DMS153 (cell line): ENCODE measurements at regions not wholly inside any gene's neighbourhood (a gene's known extent, or its start where the extent isn't known, plus 50 kb on each side); places are given as distances from the start of the nearest gene placed in this dataset.

Experiments used
- DNase-seq: peaks from one replicate; lab custom pipeline; 2025; lab: John Stamatoyannopoulos, UW

DNA sequence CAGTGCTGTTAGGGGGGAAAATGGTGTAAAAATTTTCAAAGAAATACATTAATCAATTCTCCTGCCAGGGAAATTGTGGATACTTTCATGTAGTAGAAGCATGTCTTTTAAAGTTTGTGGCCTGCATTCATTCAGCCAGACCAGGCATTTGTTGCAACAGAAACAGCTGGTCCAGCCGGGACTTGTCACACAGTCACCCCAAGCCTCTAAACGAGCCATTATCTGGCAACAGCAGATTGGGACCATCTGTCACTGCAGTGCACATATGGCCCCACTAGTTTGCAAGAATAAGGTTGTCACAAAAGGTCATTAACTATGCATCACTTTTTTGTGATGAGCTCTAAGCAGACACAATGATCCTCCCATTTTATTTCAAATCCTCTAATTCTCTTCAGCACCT lies 193.9 kb downstream of the PHLDA1 start:
- DNase-seq = no peak

DNA sequence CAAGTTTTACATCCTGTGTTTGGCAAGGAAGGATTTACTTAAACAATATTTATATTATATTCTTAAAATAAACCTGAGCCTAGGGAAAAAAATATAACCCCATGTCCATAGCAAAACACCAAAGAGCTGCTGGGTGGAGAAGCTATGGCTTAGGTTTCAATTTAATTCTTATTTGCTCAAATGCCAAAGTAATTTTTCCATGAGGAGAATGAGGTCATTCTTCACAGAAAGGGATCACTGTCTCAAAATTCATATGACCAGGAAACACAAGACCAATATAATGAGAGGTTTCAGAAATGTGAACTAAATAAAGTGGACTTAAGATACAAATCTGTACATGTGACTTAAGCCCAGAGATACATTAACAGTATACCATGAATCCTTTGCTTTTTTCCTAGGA lies 195.0 kb downstream of the PHLDA1 start:
- DNase-seq = no peak

DNA sequence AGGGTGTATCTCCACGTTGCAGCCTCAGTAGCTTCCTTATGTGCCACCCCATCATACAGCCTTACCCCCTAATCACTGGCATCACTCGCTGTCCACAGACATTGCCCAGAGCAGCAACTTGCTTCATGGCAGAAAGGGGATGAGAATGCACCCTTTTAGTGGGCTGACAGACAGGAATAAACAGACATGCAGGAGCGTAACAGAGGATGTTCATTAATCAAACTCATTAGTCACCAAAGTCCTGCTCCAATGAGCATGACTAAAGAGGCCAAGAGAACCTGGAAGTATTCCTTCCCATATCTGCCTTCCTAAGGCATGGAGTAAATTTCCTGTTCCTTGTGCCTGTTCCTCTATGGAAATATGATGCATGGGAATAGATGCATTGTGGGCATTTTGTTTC lies 197.0 kb downstream of the PHLDA1 start:
- DNase-seq = no peak

- DNase-seq = no peak
Observed at GRCh38 chr12:75833268-75833667, 198.3 kb downstream of the PHLDA1 start.

DNA sequence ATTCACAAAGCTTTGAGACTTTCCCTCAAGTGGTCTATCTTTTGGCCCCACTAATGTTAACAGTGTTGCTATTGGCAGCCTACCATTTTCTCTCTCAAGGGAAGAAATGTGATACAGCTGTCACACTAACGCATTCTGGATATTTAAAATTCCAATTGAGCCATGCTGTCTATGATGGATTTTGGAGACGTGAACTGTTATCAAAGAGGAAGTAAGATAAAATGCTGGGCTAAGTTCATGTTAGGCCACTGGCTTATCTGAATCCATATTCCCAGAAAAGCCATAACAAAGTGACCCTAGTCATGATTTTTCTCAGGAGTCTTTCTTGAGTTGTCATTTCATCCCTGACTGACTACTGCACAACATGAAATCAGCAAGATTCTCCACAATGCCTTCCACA lies 200.2 kb downstream of the PHLDA1 start:
- DNase-seq = no peak

- no peak for DNase-seq
Observed at GRCh38 chr12:75827061-75827460, 204.5 kb downstream of the PHLDA1 start.

DNA sequence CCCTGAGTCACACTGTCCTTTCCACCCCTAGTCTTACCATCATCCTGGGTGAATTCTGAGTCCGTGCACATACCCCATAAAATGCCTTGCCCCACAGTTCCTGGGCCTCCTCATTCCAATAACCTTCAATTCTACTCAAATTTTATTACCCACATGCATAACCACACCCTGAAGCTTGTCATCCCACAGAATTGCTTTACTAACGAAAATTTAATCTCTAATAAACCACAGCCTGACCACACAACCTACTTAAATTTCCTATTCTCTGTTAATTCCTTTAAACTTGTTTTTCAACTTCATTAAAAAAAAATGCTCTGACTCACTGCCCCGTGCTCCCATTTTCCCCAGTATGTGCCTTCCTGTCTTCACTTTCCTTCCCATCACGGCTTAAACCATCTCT lies 205.9 kb downstream of the PHLDA1 start:
- DNase-seq = no peak

DNA sequence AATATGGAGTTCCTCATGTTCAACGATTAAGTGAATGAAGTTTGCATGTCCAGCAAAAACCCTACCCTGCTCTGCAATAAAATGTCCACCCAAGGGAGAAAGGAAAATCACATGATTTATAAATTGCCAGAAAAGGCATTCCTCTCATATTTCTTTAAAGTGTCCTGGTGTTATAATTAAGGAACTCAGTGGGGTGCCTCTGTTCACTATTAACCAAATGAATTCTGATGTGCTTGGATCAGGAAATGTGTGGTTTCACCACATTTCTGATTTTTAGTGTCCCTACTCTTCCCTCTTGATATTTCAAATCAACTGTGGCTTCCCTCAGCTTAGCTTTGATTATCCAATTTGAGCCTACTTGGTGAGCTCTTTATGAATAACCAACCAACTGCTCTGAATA lies 208.1 kb downstream of the PHLDA1 start:
- no peak for DNase-seq

DNA sequence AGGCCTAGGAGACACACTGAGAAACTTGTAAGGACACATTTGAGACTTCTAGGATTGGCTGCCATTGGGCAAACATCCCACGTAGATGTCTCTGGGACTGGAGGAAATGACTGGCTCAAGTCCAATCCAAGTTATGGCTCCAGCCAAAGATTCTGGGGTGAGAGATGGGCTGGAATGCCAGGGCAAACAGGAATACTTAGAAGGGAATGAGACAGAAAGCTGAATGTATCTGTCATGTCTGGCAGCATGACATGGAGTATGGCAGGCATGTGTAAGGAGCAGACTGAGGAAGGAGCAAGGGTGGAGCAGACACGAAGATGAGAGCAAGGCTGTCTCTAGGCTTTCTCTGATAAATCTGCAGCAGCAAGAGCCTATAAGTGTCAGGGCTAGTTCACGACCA lies 209.2 kb downstream of the PHLDA1 start:
- DNase-seq = no peak

- DNase-seq = no peak
Observed at GRCh38 chr12:75820848-75821578, 210.6 kb downstream of the PHLDA1 start.

DNA sequence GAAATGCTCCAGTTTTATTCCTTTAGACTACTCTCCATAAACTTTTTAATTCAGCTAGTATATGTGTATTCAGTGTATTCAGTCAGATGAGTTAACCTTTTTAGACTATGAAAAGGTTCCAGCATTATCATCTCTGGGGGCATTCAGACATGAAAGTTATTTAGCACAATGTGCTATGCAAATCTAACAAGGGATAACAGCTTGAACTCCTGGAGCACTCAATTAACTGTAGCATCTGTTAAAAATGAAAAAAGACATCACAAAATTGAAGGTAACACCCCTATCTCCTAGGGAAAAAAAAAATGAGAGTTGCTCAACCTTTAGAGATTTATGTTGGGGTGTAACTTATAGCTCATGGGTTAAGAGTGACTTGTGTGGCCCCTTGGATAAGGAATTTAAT lies 211.5 kb downstream of the PHLDA1 start:
- no peak for DNase-seq

DNA sequence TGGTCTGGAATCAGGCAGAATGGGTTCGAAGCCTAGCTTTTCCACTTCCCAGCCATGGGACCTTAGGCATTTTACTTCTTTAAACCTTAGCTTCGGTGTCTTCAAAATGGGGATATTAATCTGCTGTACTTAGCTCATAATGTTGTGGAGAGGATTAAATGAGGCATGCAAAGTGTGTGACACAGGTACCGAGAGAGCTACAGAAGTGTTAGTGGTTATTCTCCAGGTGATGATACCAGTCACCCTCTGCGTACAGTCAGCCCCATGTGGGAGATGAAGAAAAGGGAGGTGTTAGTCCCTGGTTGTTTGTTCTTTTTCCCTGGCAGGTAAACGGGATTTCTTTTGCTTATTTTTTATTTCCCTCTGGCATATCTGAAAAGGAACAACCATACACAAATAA lies 212.1 kb downstream of the PHLDA1 start:
- no peak for DNase-seq

GRCh38 chr12:75818863-75819262 lies 212.7 kb downstream of the PHLDA1 start:
- no peak for DNase-seq

DNA sequence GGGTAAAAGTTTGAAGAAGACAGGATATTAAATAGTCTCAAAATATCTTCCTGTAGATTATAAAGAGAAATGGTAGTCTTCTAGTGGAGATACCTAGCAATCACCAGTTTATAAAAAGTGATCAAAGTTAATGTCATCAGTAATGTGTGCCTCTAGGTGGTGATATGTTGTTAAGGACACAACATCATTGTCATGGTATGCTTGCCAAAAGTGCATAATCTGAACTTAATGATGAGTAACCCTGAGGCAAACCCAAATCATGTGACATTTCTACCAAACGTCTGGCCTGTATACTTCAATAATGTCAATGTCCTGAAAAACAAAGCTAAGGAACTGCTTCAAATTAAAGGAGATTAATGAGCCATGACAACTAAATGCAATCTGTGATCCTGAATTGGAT lies 214.7 kb downstream of the PHLDA1 start:
- no peak for DNase-seq

- DNase-seq = no peak
Observed at GRCh38 chr12:75815756-75816155, 215.8 kb downstream of the PHLDA1 start.

DNA sequence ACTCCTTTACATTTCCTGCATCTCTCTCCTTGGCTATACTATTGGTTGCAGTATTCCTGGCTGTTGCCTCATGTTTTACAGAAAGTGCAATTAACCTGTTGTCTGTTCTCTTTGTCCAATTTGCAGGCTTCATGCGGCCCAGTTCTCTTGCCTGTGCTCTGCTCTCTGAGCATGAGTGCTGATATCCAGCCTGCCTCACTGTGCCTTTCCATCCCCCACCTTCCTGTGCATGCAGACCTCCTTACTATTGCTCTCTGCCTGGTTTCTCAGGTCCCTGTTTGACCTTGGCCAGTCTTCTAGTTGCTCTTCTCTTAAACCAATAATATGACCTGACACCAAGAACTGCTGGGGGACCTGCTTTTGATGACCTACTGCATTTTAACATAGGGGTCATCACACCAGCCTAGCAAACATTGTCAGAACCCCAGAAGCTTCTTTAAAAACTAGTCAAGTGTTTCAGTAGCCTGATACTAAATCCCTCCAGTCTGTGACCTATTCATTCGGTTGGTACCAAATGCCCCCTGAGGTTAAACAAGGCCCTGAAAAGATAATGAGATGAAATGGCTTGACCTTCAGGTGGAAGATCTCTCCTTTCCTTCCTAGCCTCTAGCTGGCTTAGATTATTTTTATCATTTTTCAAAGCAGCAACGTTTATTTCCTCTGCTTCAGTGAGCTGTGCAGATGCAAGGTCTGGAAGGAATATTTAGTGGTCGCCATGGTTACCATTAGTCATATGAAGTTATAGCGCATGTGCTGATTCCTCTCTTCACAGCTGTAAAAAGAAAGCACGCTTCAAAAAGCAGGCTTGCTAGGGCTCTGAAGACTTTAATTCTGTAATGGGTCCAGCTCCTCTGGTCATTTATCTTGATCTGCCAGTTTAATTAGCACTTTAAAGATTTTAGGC lies 216.5 kb downstream of the PHLDA1 start:
- DNase-seq = no peak

DNA sequence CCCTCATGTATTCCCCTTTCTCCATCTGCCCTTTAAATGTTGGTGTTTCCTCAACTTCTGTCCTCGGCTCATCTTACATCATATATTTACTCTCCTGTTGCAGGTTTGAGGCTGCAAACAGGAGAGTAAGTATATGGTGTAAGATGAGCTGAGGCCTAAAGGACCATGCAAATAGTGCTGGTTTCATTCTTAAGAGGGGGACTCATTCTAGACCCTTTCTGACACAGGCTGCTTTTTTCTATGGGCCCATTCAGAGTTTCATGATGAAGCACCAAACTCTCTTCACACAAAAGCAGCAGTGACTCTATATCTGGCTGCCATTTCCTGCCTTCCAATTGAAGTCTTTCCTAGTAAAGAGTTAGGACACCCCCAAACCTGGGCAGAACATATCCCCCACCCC lies 218.5 kb downstream of the PHLDA1 start:
- no peak for DNase-seq

DNA sequence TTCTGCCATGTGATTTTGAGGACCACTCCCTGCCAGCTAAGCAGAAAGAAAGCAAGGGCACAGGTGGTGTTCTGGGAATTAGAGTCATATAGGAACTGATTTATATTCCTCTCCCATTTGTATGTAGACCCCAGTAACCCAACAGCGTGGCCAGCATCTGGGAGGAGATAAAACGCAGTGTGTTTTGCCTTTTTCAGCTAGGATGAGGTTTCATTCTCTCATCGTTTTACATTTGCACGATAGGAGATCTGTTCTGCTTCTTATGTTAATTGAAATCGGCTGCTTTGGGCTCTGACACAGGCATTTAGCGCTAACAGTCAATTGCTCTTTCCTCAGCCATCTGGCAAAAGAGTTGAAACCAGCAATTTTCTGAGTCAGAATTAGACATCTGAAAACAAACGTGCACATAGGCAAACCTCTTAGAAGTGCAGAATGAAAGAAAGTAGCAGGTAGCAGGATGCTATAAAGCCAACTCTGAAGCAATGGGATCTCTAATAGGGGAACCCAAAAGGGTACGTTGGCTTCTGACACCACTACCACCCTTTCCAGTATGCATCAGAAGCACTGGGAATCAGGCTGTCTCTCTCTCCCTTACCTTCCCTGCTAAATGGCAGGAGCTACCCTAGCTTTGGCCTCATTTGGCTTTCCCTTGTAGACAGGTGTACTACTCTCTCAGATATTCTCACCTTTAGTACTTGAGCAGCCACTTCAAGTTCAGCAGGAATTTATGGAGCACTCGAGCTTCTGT lies 219.1 kb downstream of the PHLDA1 start:
- peak; percentile 9 for DNase-seq

GRCh38 chr12:75809746-75810145 lies 221.8 kb downstream of the PHLDA1 start:
- no peak for DNase-seq

DNA sequence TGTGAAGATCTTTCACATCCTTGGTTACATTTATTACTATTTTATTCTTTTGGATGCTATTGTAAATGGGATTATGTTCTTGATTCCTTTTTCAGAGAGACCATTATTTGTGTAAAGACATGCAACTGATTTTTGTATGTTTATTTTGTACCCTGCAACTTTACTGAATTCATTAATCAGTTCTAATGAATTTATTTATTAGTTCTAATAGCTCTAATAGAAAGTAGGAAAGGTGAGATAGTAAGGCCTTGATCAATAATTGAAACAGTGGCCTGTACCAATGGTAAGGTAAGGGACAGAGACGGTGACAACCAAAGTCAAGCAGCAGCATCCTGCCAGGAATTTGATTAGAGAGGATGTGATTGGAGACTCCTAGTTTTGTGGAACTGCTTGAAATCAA lies 224.1 kb downstream of the PHLDA1 start:
- DNase-seq = no peak

DNA sequence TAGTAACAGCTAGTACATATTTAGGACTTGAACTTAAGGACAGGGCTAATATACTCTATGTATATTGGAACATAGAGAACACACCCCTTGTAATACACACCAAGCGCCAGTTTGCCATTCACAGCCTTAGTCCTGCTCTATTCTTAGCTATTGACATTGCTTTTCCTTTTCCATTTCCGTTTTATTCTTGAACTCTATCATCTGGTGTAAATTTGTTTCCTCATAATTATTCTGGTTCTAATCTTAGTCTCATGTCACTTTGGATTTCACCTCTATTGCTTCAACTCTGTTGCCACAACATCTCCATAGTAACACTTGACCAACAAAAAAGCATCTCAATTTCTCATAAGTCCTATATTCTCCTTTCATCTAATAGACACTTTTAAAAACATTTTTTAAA lies 225.7 kb downstream of the PHLDA1 start:
- DNase-seq = no peak

- DNase-seq = no peak
Observed at GRCh38 chr12:75805320-75805719, 226.3 kb downstream of the PHLDA1 start.
